ENCODE measurements at regions not wholly inside any gene's neighbourhood (a gene's known extent, or its start where the extent isn't known, plus 50 kb on each side); places are given as distances from the start of the nearest gene placed in this dataset.
"Not testable (repeated sequence)": the region's sequence is repeated elsewhere in the genome, so short reads cannot be mapped to it uniquely, and the experiment has no call there.

- H3K27me3 ChIP-seq; H3K4me1 ChIP-seq; H3K4me3 ChIP-seq; DNase-seq; H3K9me3 ChIP-seq; H3K36me3 ChIP-seq; intact Hi-C loops (cut with DNase I; ENCODE audit: low total_unique reads); H3K27ac ChIP-seq: not testable (repeated sequence)
- in situ Hi-C loops (cut with MboI; ENCODE audit: low pct_ligation_motif_present in 1 of 4, low pct_unique_long_range_greater_than_20kb in 1 of 4, low sequenced_read_pairs in 3 of 4): loop anchor here in 1 of 4 donors (25.0 kb wide), 1 partner anchor 131 kb away; the partner anchor contains the start of genes OR4C15 and OR4C16
- 52 to 80% methylated on average over 3 of the region's 3 CpGs for WGBS, 2 donors (ENCODE audit: low coverage in 1 of 2)
These were observed 63.8 kb downstream of the OR4A15 start for GRCh38 chr11:55431541-55431940.

DNA sequence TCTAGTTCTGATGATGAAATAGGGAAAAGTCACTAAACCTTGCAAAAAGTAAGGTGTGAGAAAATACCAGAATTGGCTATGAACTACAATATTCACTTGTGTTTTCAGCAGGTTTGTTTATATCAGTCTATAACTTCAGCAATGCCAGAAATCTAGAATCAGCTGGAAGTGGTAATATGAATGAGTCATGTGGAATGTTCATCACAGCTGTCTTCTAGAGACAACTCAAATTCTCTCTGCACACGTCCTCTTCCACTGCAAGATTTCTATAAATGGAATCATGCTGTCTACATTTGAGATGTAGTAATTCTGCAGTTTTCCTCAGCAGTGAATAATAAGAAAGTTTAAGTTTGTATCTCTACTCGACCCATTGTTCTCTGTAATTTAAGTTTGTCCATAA, 89.9 kb downstream of the OR4A15 start:
- WGBS, 2 donors (ENCODE audit: low coverage in 1 of 2): 10 to 24% methylated on average over 2 of the region's 2 CpGs
- intact Hi-C loops (cut with DNase I; ENCODE audit: low total_unique reads): no loop called here
- in situ Hi-C loops (cut with MboI; ENCODE audit: low pct_ligation_motif_present in 1 of 4, low pct_unique_long_range_greater_than_20kb in 1 of 4, low sequenced_read_pairs in 3 of 4): no loop called here
- peaks cover 0 to 5% of the 10 kb centered on the region in 2 donors for H3K9me3 ChIP-seq
- H3K27ac ChIP-seq: no peak overlapping the region
- DNase-seq: no peak
- TF ChIP-seq POLR2A (IDR thresholded peaks at IDR 0.05): no peak
- TF ChIP-seq POLR2AphosphoS5 (IDR thresholded peaks at IDR 0.05): no peak
- no peak for TF ChIP-seq EP300 (IDR thresholded peaks at IDR 0.05; ENCODE audit: low read depth)
- no peaks in the 10 kb centered on the region for H3K27me3 ChIP-seq
- no peak overlapping the region for H3K4me3 ChIP-seq
- no peaks in the 10 kb centered on the region for H3K36me3 ChIP-seq
- no peaks in the 10 kb centered on the region for H3K4me1 ChIP-seq

DNA sequence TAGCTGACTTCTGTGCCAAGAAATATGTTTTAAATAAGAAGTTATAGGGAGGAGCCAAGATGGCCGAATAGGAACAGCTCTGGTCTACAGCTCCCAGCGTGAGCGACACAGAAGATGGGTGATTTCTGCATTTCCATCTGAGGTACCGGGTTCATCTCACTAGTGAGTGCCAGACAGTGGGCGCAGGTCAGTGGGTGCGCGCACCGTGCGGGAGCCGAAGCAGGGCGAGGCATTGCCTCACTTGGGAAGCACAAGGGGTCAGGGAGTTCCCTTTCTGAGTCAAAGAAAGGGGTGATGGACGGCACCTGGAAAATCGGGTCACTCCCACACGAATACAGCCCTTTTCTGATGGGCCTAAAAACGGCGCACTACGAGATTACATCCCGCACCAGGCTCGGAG, 92.1 kb downstream of the OR4A15 start:
- in situ Hi-C loops (cut with MboI; ENCODE audit: low pct_ligation_motif_present in 1 of 4, low pct_unique_long_range_greater_than_20kb in 1 of 4, low sequenced_read_pairs in 3 of 4); intact Hi-C loops (cut with DNase I; ENCODE audit: low total_unique reads); H3K4me3 ChIP-seq; H3K9me3 ChIP-seq; H3K27ac ChIP-seq; H3K4me1 ChIP-seq; H3K36me3 ChIP-seq; H3K27me3 ChIP-seq; DNase-seq: not testable (repeated sequence)
- WGBS, 2 donors (ENCODE audit: low coverage in 1 of 2): 85 to 89% methylated on average over 10 to 19 of the region's 19 CpGs

DNA sequence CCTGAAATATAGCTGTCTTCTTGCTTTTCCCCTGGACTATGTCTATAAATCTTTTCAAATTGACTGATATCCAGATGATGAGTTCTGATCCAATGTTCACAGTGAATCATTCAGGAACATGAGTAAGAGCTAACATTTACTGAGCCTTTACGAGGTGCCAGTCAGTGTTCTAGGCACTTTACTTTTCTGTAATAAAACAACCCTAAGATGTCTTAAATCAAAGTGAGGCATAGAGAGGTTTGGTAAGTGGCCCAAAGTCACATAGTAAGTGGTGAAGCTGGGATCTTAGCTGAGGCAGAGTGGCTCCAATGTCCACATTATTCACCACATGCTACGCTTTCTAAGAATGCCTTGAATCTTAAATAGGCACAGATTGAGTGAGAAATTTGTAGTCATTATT, 79.9 kb upstream of the OR4C15 start:
- TF ChIP-seq POLR2AphosphoS5 (IDR thresholded peaks at IDR 0.05) (no peak), POLR2A (IDR thresholded peaks at IDR 0.05) (no peak), CTCF (IDR thresholded peaks at IDR 0.05) (no peak), EP300 (IDR thresholded peaks at IDR 0.05; ENCODE audit: low read depth) (no peak)
- Histone ChIP-seq H3K36me3 (no peaks in the 10 kb centered on the region), H3K27me3 (no peaks in the 10 kb centered on the region), H3K4me1 (no peaks in the 10 kb centered on the region), H3K4me3 (no peak overlapping the region), H3K9me3 (no peaks in the 10 kb centered on the region), H3K27ac (no peak overlapping the region)
- in situ Hi-C loops (cut with MboI; ENCODE audit: low pct_ligation_motif_present in 1 of 4, low pct_unique_long_range_greater_than_20kb in 1 of 4, low sequenced_read_pairs in 3 of 4): no loop called here
- 81 to 90% methylated on average over 1 to 2 of the region's 2 CpGs for WGBS, 2 donors (ENCODE audit: low coverage in 1 of 2)
- no peak for DNase-seq
- intact Hi-C loops (cut with DNase I; ENCODE audit: low total_unique reads): no loop called here

DNA sequence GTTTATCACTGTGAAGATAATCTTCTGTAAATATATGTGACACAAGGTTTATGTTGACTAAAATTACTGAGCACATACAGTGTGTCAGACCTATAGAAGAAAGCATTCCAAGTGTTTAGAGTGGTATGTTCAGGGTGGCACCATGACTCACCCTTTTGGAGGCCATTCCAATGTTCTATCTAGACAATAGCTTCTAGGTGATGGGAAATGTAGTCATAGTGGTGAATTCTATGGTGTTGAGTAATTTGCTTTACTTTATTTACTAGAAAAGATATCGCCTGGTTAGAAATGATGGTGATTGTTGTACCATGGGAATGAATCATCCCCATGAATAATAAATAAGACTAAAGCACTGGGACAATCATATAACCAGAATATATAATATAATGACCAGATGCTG, 72.9 kb upstream of the OR4C15 start:
- Histone ChIP-seq H3K27ac (no peak overlapping the region), H3K4me1 (no peaks in the 10 kb centered on the region), H3K9me3 (peaks cover 0 to 3% of the 10 kb centered on the region in 2 donors), H3K27me3 (no peaks in the 10 kb centered on the region), H3K36me3 (no peaks in the 10 kb centered on the region), H3K4me3 (no peak overlapping the region)
- DNase-seq: no peak
- in situ Hi-C loops (cut with MboI; ENCODE audit: low pct_ligation_motif_present in 1 of 4, low pct_unique_long_range_greater_than_20kb in 1 of 4, low sequenced_read_pairs in 3 of 4) (no loop called here), intact Hi-C loops (cut with DNase I; ENCODE audit: low total_unique reads) (no loop called here)
- WGBS, 2 donors (ENCODE audit: low coverage in 1 of 2): 80 to 85% methylated on average over 1 of the region's 1 CpG
- TF ChIP-seq POLR2AphosphoS5 (IDR thresholded peaks at IDR 0.05) (no peak), CTCF (IDR thresholded peaks at IDR 0.05) (no peak), POLR2A (IDR thresholded peaks at IDR 0.05) (no peak), EP300 (IDR thresholded peaks at IDR 0.05; ENCODE audit: low read depth) (no peak)

GRCh38 chr11:55497068-55497467, 57.2 kb upstream of the OR4C15 start:
- H3K9me3 ChIP-seq: peaks cover 0 to 14% of the 10 kb centered on the region in 2 donors
- DNase-seq: no peak
- intact Hi-C loops (cut with DNase I; ENCODE audit: low total_unique reads) (no loop called here), in situ Hi-C loops (cut with MboI; ENCODE audit: low pct_ligation_motif_present in 1 of 4, low pct_unique_long_range_greater_than_20kb in 1 of 4, low sequenced_read_pairs in 3 of 4) (no loop called here)
- no peaks in the 10 kb centered on the region for H3K27me3 ChIP-seq
- no peak overlapping the region for H3K27ac ChIP-seq
- H3K4me3 ChIP-seq: no peak overlapping the region
- TF ChIP-seq CTCF (IDR thresholded peaks at IDR 0.05) (no peak), POLR2A (IDR thresholded peaks at IDR 0.05) (no peak), EP300 (IDR thresholded peaks at IDR 0.05; ENCODE audit: low read depth) (no peak)
- no peaks in the 10 kb centered on the region for H3K36me3 ChIP-seq
- no peaks in the 10 kb centered on the region for H3K4me1 ChIP-seq
- WGBS, 2 donors (ENCODE audit: low coverage in 1 of 2): 56% methylated on average over 5 of the region's 5 CpGs; no CpG with 5 or more reads in 1 of the 2 donors

Measured in transverse colon (tissue), 4 donors.